Naive thymus-derived CD4-positive, alpha-beta T cell (primary cell): ENCODE measurements at regions not wholly inside any gene's neighbourhood (a gene's known extent, or its start where the extent isn't known, plus 50 kb on each side); places are given as distances from the start of the nearest gene placed in this dataset.
"Not testable (repeated sequence)": the region's sequence is repeated elsewhere in the genome, so short reads cannot be mapped to it uniquely, and the experiment has no call there.

Source experiments
- ATAC-seq: fragments of 150-1000 bp; cut with Tn5 transposase; 2 replicates; pipeline ENCODE4 v1.10.0; 2021; ENCODE audit warnings: mild to moderate bottlenecking, moderate library complexity
- CTCF ChIA-PET: fragments of 350-600 bp; sonication (Branson Sonifier 250); formaldehyde crosslinking; loops from one replicate; lab custom pipeline; 2021; ENCODE audit warnings: antibody characterized with exemption; lab: Charles Lee
- POLR2A ChIA-PET: fragments of 350-600 bp; sonication (Branson Sonifier 250); formaldehyde crosslinking; loops from one replicate; lab custom pipeline; 2021; ENCODE audit warnings: antibody characterized with exemption, inconsistent platforms; lab: Charles Lee
- DNase-seq, 9 donors: peaks; one replicate each; pipeline versions ENCODE4 v3.0.0 to v3.0.0-alpha.2; 2020 to 2022; ENCODE audit warnings: mixed read lengths in 1 of 9
- H3K27ac ChIP-seq: one replicate; pipeline ENCODE4 v1.7.0; 2013; ENCODE audit warnings: mild to moderate bottlenecking, low read depth, low read length, moderate library complexity
- H3K27me3 ChIP-seq, 2 donors: one replicate each; pipeline ENCODE4 v1.7.0; 2013; ENCODE audit warnings: low read length in 2 of 2, mild to moderate bottlenecking in 2 of 2, moderate library complexity in 2 of 2; ENCODE audit not compliant: control insufficient read depth in 2 of 2, insufficient read depth in 2 of 2
- H3K36me3 ChIP-seq, 3 experiments: 1 replicate in 2 of 3; 2 replicates in 1 of 3; pipeline ENCODE4 v1.7.0; 2013; ENCODE audit warnings: low read length in 3 of 3, mild to moderate bottlenecking in 3 of 3, moderate library complexity in 1 of 3; ENCODE audit not compliant: insufficient read depth in 3 of 3, control insufficient read depth in 2 of 3
- H3K4me1 ChIP-seq, 2 donors: one replicate each; pipeline ENCODE4 v1.7.0; 2013; ENCODE audit warnings: low read length in 2 of 2, mild to moderate bottlenecking in 2 of 2, moderate library complexity in 1 of 2; ENCODE audit not compliant: control insufficient read depth in 2 of 2, insufficient read depth in 2 of 2
- H3K4me3 ChIP-seq: 2 replicates; pipeline ENCODE4 v1.7.0; 2013; ENCODE audit warnings: mild to moderate bottlenecking, low read length
- H3K9me3 ChIP-seq, 3 experiments: 1 replicate in 2 of 3; 2 replicates in 1 of 3; pipeline ENCODE4 v1.7.0; 2013; ENCODE audit warnings: low read length in 3 of 3; ENCODE audit not compliant: control insufficient read depth in 2 of 3
- H3K27ac Mint-ChIP-seq, 9 donors: one replicate each; pipeline ENCODE4 v1.8.0; 2020 to 2022; ENCODE audit warnings: mixed read lengths in 9 of 9, mild to moderate bottlenecking in 8 of 9, moderate library complexity in 5 of 9, inconsistent platforms in 2 of 9
- H3K27me3 Mint-ChIP-seq, 5 donors: one replicate each; pipeline ENCODE4 v1.8.0; 2021 to 2022; ENCODE audit warnings: mixed read lengths in 5 of 5, mild to moderate bottlenecking in 1 of 5
- H3K36me3 Mint-ChIP-seq, 5 donors: one replicate each; pipeline ENCODE4 v1.8.0; 2020 to 2022; ENCODE audit warnings: mixed read lengths in 5 of 5, mild to moderate bottlenecking in 3 of 5, inconsistent platforms in 1 of 5
- H3K4me1 Mint-ChIP-seq, 7 donors: one replicate each; pipeline ENCODE4 v1.8.0; 2020 to 2022; ENCODE audit warnings: mixed read lengths in 7 of 7, mild to moderate bottlenecking in 3 of 7, inconsistent platforms in 1 of 7
- H3K4me3 Mint-ChIP-seq, 10 donors: one replicate each; pipeline ENCODE4 v1.8.0; 2020 to 2022; ENCODE audit warnings: mild to moderate bottlenecking in 10 of 10, mixed read lengths in 10 of 10, moderate library complexity in 6 of 10, inconsistent platforms in 2 of 10
- H3K9me3 Mint-ChIP-seq, 11 donors: one replicate each; pipeline ENCODE4 v1.8.0; 2020 to 2022; ENCODE audit warnings: mixed read lengths in 11 of 11, mild to moderate bottlenecking in 4 of 11, inconsistent platforms in 1 of 11, moderate library complexity in 1 of 11
- intact Hi-C, 2 donors: fragments of 100-400 bp; cut with micrococcal nuclease; formaldehyde crosslinking; loops; one replicate each; pipeline ENCODE4 v1.15.1; 2023

- Mint-ChIP-seq H3K9me3 (peaks cover 0 to 46% (median 7%) of the 10 kb centered on the region in 11 donors), H3K4me3 (no peak overlapping the region), H3K36me3 (no peaks in the 10 kb centered on the region), H3K27ac (no peak overlapping the region), H3K4me1 (no peaks in the 10 kb centered on the region), H3K27me3 (no peaks in the 10 kb centered on the region)
- H3K4me3 ChIP-seq: no peak overlapping the region
- ATAC-seq: no peak
- CTCF ChIA-PET: no interaction called here
- POLR2A ChIA-PET: no interaction called here
- H3K27me3 ChIP-seq: no peaks in the 10 kb centered on the region
- intact Hi-C loops: no loop called here
- H3K27ac ChIP-seq: no peak overlapping the region
- H3K36me3 ChIP-seq: no peaks in the 10 kb centered on the region
- H3K4me1 ChIP-seq: no peaks in the 10 kb centered on the region
- no peaks in the 10 kb centered on the region for H3K9me3 ChIP-seq
- no peak for DNase-seq
Observed at GRCh38 chr12:63508543-63508942, 159.8 kb downstream of the DPY19L2 start.

GRCh38 chr12:63499567-63499966 lies 168.7 kb downstream of the DPY19L2 start:
- no peak overlapping the region for H3K27ac Mint-ChIP-seq

GRCh38 chr12:63498239-63498638 lies 170.1 kb downstream of the DPY19L2 start:
- H3K27ac Mint-ChIP-seq: no peak overlapping the region
- ATAC-seq (no peak), DNase-seq (no peak)
- H3K36me3 Mint-ChIP-seq: no peaks in the 10 kb centered on the region
- no peaks in the 10 kb centered on the region for H3K27me3 ChIP-seq
- CTCF ChIA-PET: no interaction called here
- peaks cover 0 to 5% (median 3%) of the 10 kb centered on the region in 11 donors for H3K9me3 Mint-ChIP-seq
- no peaks in the 10 kb centered on the region for H3K4me1 Mint-ChIP-seq
- POLR2A ChIA-PET: no interaction called here
- H3K4me3 Mint-ChIP-seq: no peak overlapping the region
- H3K4me3 ChIP-seq: no peak overlapping the region
- H3K9me3 ChIP-seq: no peaks in the 10 kb centered on the region
- intact Hi-C loops: no loop called here
- no peak overlapping the region for H3K27ac ChIP-seq
- no peaks in the 10 kb centered on the region for H3K36me3 ChIP-seq
- peaks cover 0 to 7% (median 0%) of the 10 kb centered on the region in 5 donors for H3K27me3 Mint-ChIP-seq
- H3K4me1 ChIP-seq: no peaks in the 10 kb centered on the region

More at GRCh38 chr12:63499567-63499966, 168.7 kb downstream of the DPY19L2 start:
- intact Hi-C loops: no loop called here
- peaks cover 0 to 5% (median 4%) of the 10 kb centered on the region in 11 donors for H3K9me3 Mint-ChIP-seq
- Histone ChIP-seq H3K4me3 (no peak overlapping the region), H3K4me1 (no peaks in the 10 kb centered on the region), H3K27me3 (no peaks in the 10 kb centered on the region), H3K36me3 (no peaks in the 10 kb centered on the region), H3K9me3 (no peaks in the 10 kb centered on the region), H3K27ac (no peak overlapping the region)
- no peak for DNase-seq
- H3K36me3 Mint-ChIP-seq: no peaks in the 10 kb centered on the region
- peaks cover 0 to 6% (median 0%) of the 10 kb centered on the region in 5 donors for H3K27me3 Mint-ChIP-seq
- ChIA-PET CTCF (no interaction called here), POLR2A (no interaction called here)
- no peaks in the 10 kb centered on the region for H3K4me1 Mint-ChIP-seq
- ATAC-seq: no peak
- H3K4me3 Mint-ChIP-seq: no peak overlapping the region

- no peaks in the 10 kb centered on the region for H3K36me3 Mint-ChIP-seq
- Histone ChIP-seq H3K27me3 (no peaks in the 10 kb centered on the region), H3K36me3 (no peaks in the 10 kb centered on the region), H3K4me3 (no peak overlapping the region), H3K9me3 (no peaks in the 10 kb centered on the region), H3K4me1 (no peaks in the 10 kb centered on the region), H3K27ac (no peak overlapping the region)
- H3K27ac Mint-ChIP-seq: no peak overlapping the region
- no peak for DNase-seq
- ATAC-seq: no peak
- H3K9me3 Mint-ChIP-seq: peaks cover 0 to 12% (median 4%) of the 10 kb centered on the region in 11 donors
- CTCF ChIA-PET: no interaction called here
- peaks cover 0 to 7% (median 0%) of the 10 kb centered on the region in 5 donors for H3K27me3 Mint-ChIP-seq
- no peak overlapping the region for H3K4me3 Mint-ChIP-seq
- POLR2A ChIA-PET: no interaction called here
- intact Hi-C loops: no loop called here
- no peaks in the 10 kb centered on the region for H3K4me1 Mint-ChIP-seq
Observed at GRCh38 chr12:63496654-63497053, 171.6 kb downstream of the DPY19L2 start.

DNA sequence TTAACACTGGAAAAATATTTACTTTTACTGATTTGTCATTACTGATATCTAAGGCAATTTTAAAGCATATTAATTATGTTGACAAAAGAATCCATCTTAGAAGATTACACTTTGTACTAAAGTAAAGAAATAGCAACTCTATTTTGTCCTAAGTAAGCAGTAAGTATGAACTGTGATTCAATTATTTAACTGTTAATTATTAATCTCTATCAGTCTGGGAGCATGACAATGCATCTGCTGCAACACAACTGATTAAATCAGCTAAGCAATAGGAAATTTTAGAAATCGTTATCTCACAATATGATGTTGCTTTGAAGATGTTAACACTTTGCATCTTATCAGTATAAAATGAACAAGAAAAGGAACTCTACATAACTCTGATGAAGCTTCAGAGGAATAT lies 172.3 kb downstream of the DPY19L2 start:
- no peaks in the 10 kb centered on the region for H3K36me3 ChIP-seq
- intact Hi-C loops: no loop called here
- no peaks in the 10 kb centered on the region for H3K27me3 ChIP-seq
- no peaks in the 10 kb centered on the region for H3K9me3 ChIP-seq
- POLR2A ChIA-PET: no interaction called here
- Mint-ChIP-seq H3K9me3 (peaks cover 0 to 19% (median 4%) of the 10 kb centered on the region in 11 donors), H3K27me3 (peaks cover 0 to 7% (median 0%) of the 10 kb centered on the region in 5 donors), H3K4me3 (no peak overlapping the region), H3K27ac (no peak overlapping the region), H3K4me1 (no peaks in the 10 kb centered on the region), H3K36me3 (no peaks in the 10 kb centered on the region)
- CTCF ChIA-PET: no interaction called here
- ATAC-seq: no peak
- DNase-seq: no peak
- H3K4me1 ChIP-seq: no peaks in the 10 kb centered on the region
- H3K4me3 ChIP-seq: no peak overlapping the region
- no peak overlapping the region for H3K27ac ChIP-seq

- H3K36me3 ChIP-seq, CTCF ChIA-PET, H3K27me3 Mint-ChIP-seq, DNase-seq, ATAC-seq, H3K4me3 ChIP-seq, intact Hi-C loops, H3K4me1 ChIP-seq, H3K27ac Mint-ChIP-seq, H3K27me3 ChIP-seq, H3K27ac ChIP-seq, H3K4me1 Mint-ChIP-seq, POLR2A ChIA-PET, H3K36me3 Mint-ChIP-seq, H3K4me3 Mint-ChIP-seq, H3K9me3 ChIP-seq: not testable (repeated sequence)
- peaks cover 0 to 32% (median 8%) of the 10 kb centered on the region in 11 donors for H3K9me3 Mint-ChIP-seq
Observed at GRCh38 chr12:63493357-63493756, 174.9 kb downstream of the DPY19L2 start.

- H3K4me1 Mint-ChIP-seq: no peaks in the 10 kb centered on the region
- POLR2A ChIA-PET: no interaction called here
- H3K4me1 ChIP-seq: no peaks in the 10 kb centered on the region
- H3K4me3 Mint-ChIP-seq: no peak overlapping the region
- no peak overlapping the region for H3K27ac ChIP-seq
- no peaks in the 10 kb centered on the region for H3K27me3 ChIP-seq
- H3K27ac Mint-ChIP-seq: no peak overlapping the region
- H3K9me3 Mint-ChIP-seq: no peaks in the 10 kb centered on the region
- ATAC-seq (no peak), DNase-seq (no peak)
- no peaks in the 10 kb centered on the region for H3K9me3 ChIP-seq
- H3K36me3 ChIP-seq: no peaks in the 10 kb centered on the region
- CTCF ChIA-PET: no interaction called here
- intact Hi-C loops: no loop called here
- no peaks in the 10 kb centered on the region for H3K27me3 Mint-ChIP-seq
- no peak overlapping the region for H3K4me3 ChIP-seq
- no peaks in the 10 kb centered on the region for H3K36me3 Mint-ChIP-seq
Observed at GRCh38 chr12:63480186-63480585, 188.1 kb downstream of the DPY19L2 start.
